ENCODE measurements at regions not wholly inside any gene's neighbourhood (a gene's known extent, or its start where the extent isn't known, plus 50 kb on each side); places are given as distances from the start of the nearest gene placed in this dataset.
A peak's percentile ranks its signal among the peaks of the same experiment; 100 is the strongest.

DNA sequence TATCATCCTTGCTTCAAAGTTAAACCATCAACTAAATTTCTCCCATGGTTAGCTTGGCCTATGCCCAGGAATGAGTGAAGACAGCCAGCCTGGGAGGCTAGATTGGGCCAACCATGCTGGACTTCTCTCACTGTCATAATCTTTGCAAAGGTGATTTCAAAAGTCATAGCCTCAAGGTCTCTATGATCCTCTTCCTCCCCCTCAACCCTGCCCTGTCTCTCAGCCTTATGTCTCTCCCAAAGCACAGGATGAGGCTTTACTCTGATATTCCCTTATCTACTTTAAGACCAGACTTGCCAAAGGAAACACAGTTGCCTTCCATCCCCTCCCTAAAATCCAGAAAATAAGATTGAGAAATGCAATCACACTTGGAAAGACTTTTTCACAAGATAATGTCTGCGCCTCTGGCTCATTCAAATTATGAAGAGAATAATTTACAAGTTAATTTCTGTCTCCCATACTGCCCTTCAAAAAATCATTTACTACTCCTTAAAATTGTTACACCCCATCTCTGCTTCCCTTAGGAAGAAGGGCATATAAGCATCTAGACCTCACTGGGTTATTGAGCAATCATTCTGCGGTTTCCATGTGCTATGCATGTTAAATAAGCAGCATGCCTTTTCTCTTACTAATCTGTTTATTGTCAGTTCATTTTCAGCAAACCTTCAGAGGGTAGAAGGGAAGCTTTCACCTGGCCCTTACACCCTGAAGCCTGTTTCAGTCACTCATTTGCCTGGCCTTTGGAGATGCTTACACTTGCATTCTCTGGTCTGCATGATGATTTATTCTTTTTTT, 113.8 kb upstream of the ANKRD55 start:
- peak; percentile 95 for DNase-seq (ENCODE audit: low spot score)

DNA sequence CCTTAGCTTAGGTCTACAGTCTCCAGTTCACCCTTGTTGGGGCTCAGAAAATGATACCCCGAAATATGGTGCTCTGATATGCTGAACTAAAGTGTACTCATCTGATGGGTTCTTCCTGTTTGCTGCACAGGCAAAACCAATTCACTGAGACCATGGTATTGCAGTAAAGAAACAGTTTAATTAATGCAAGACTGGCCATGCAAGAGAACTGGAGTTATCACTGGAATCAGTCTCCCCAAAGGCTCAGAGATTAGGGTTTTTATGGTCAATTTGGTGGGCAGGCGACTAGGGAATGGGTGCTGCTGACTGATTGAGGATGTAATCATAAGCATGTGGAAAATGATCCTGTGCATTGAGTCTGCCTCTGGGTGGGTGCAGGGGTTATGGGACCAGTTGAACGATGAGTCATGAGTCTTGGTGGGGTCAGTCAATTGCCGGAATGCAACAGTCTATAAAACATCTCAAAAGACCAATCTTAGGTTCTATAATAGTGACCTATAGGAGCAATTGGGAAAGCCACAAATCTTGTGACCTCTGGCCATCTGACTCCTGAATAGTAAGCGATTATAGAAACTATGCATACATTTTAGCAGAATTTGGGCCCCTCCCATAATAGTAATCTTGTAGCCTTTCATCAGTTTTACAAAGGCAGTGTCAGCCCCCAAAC, 113.0 kb upstream of the ANKRD55 start:
- no peak for DNase-seq (ENCODE audit: low spot score)

DNA sequence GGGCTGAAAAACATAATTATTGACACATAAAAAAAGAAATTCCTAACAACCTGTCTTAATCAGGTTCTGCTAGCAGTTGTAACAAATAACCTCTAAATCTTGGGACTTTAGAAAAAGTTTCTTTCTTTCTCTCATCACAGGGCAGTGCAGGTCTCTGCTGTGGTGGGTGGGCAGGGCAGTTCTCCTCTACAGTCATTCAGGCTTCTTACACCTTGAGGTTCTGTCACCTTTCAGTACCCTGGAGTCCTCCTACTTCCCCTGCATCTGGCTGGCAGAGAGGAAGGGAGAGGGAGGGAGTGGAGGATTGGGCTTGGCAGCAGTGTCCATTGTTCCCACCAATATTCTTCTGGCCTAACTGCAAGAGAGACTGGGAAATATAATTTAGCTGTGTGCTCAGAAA, 112.2 kb upstream of the ANKRD55 start:
- no peak for DNase-seq (ENCODE audit: low spot score)

DNA sequence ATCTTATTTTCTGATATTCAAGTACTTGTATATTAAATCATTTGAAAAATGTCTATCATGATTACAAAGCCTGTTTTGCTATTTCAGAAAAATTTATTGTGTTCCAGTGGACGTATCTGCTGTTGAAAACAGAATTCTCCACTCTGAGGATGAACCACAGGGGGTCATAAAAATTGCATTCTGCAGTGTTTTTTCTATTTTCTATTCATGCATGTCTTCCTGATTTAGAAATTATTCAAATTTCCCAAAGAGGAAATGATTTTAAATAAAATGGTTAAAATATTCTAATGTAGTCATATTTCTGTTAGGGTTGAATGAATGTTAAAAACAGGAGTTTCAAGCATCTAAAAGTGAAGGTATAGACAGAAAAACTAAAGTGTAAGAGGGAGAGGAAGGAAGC, 111.5 kb upstream of the ANKRD55 start:
- DNase-seq (ENCODE audit: low spot score) = no peak

DNA sequence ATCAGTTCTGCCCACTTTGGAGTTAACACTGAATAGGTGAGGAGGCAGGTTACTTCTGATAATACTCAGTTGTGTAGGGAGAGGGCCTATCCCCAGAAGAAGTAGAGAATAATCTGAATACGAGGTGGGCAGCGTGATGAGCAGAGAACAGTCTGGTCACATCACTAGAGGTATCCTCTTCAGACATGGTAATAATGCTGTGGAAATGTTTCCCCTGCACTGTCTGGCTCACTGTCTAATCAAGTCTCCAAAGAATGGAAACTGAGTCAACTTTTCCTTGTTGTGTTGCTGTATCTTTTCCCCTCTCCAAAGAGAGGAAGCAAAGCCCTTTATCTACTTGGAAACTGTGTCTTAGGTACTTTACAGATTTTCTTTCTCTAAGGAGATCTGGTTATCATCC, 110.9 kb upstream of the ANKRD55 start:
- DNase-seq (ENCODE audit: low spot score) = no peak

DNA sequence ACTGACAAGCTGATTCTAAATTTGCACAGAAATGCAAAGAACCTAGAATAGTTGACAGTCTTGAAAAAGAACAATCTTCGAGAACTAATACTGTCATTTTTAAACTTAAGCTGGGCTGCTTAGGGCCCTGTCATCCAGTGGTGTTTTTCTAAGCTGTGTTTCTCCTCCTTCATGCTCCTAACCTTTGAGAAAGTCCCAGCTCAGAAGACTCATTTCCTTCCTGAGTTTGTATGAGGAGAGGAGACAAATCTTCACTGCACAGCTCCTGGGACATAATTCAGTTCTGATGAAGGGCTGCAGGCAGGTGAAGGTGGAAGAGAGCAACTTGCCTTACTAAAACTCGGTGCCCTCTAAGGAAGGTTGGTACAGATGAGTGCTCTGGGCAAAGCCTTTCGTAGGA, 109.5 kb upstream of the ANKRD55 start:
- DNase-seq (ENCODE audit: low spot score) = no peak

DNA sequence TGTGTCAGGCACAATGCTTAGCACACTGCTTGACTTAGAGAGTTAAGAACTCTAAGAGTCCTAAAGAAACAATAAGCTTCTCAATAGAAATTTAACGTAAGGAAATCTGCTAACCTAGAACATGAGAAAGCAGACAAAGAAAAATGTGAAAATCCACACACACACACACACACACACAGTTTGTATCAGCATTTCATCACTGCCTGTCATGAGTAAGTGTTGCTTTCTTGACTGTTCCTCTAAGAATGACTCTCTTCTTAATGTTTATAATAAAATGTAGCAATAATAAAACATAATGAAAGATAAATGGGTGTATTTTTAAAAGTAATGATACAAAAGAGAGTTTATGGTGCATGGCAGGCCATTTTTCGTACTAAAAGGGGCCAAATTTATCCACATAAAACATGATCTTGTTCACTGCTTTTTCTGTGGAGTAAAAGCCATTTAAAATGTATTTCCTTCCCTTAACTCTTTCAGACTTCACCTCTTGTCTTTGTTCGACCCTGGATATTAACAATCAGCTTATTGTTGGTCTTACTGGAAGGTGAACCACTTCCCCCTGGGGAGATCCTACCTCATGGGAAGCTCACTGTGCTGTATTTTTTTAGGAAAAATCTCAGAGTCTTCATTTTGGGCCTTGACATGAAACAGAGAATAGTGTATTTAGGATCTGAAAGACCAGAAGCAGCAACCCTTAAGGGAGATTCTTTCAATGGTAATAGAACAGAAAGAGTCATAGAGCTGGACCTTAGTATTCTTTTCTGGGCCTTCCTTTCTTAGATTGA, 107.3 kb upstream of the ANKRD55 start:
- DNase-seq (ENCODE audit: low spot score) = no peak

DNA sequence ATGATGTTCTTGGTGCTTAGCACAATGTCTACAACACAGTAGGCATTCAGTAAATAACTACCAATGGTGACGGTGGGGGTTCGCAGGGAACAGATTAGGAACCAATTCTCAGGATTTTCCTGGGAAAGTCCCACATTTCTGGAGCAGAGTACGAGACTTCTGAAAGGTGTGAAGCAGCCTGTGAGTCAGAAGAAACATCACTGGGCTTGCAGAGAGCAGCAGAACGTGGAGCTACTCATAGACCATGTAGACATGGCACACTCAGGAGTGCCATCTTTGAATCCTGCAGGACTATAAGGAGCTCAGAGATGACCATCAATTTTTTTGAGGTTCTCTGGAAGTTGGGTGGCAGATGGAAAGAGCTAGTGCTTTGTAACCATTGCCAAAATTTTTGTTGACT, 106.6 kb upstream of the ANKRD55 start:
- DNase-seq (ENCODE audit: low spot score) = peak; percentile 69

DNA sequence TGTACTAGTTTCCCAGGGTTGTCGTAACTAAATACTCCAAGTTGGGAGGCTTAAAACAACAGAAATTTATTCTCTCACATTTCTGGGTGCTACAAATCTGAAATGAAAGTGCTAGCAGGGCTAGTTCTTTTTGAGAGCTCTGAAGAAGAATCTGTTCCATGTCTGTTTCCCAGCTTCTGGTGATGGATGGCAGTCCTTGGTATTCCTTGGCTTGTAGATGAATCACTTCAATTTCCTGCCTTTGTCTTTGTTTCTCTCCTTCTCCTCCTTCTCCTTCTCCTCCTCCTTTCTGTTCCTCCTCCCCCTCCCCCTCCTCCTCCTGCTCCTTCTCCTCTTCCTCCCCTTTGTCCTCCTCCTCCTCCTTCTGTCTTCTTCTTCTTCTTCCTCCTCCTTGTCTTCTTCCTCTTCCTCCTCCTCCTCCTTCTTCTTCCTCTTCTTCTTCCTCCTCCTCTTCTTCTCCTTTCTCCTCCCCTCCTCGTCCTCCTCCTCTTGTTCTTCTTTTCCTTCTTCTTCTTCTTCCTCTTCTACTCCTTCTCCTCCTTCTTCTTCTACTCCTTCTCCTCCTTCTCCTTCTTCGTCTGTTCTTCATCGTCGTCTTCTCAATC, 104.7 kb upstream of the ANKRD55 start:
- DNase-seq (ENCODE audit: low spot score) = no peak

DNA sequence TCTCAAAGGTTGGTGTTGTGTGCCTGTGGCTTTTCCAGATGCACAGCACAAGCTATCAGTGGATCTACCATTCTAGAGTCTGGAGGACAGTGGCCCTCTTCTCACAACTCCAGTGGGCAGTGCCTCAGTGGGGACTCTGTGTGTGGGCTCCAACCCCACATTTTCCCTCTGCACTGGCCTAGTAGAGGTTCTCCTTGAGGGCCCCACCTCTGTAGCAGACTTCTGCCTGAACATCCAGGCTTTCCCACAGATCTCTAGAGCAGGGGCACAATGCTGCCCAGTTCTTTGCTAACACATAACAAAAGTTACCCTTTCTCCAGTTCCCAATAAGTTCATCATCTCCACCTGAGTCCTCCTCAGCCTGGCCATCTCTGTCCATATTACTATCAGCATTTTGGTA, 102.1 kb upstream of the ANKRD55 start:
- no peak for DNase-seq (ENCODE audit: low spot score)

DNA sequence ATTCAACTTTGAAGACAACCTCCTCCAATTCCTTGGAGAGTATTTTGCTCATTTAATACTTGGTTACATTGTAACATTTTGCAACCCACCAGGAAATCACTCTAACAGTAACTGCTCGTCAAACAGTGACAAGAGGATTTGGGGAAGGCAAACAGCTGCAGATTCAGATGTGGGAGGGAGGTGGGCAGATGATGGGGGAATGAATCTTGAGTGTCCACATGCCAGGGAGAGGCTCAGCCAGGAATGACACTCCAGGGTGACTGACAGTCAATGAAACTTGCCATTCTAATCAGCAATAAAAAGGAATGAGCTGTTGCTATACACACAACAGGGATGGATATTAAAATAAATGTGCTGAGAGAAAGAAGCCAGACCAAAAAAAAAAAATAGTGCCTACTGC, 97.7 kb upstream of the ANKRD55 start:
- DNase-seq (ENCODE audit: low spot score) = no peak

DNA sequence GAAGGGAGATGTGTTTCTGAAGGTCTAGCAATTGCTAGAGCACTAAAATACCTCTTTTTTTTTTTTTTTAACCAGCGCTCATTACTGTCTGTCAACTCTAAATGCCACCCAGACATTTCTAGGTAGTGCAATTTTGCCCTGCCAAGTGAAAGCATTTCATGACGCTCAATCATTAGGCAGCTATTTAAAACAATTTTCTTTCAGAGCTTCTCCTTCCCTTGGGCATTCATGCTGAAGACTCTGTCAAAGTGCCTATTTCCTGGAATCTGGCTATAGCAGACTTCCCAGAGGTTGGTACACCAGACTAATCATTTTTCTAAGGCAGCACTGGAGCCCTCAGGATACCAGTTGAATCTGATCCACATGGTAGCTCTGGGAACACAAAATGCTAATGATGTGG, 97.0 kb upstream of the ANKRD55 start:
- DNase-seq (ENCODE audit: low spot score) = peak; percentile 52

DNA sequence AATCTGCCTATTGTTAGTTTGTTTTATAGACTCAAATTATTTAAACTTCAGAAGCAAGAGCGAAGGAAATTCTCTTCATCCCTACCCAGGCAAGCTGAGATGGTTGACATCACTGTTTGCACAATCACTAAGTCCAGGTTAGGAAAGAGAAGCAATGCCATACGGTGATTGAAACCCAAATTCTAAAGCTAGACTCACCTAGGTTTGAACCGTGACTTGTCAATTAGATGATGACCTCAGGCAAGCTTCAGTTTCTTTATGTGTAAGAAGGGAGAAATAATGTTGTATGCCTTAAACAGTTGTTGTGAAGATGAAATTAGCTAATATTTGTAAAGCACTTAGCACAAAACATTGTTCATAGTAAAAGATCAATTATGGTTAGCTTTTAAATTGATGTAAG, 96.5 kb upstream of the ANKRD55 start:
- DNase-seq (ENCODE audit: low spot score) = no peak

DNA sequence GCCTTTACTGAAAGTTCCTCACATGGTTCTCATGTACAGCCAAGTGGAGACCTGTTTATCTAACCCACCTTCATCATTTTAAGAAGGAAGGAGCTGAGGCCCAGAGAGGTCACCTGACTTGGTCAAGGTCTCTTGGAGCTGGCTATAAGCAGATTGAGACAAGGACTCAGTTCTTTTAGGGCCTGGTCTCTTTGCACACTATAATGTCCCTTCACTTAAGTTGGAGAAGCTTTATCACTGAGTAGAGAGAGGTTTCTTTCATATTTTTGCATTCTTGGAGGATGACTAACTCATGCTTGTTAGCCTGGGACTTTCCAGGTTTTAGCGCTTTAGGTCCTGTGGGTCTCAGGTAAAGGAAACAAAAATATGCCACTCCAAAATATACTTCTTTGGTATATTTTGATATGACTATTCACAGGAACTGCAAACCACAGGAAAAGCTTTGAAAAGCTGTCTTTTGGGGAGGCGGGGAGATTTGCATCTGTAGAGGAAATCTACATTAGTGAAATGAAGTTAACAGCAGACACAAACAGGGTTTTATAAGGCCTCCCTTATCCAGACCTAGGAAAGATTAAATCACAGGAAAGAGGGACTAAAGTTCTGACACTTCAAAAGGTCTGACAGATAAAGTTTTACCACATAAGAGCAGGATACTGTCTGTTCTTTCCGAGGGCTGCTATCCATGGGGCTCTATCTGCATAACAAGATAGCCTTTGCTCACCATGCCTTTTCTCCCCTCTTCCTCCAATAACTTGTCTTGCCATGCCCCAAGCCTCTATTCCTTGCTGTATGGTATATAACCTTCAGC, 95.8 kb upstream of the ANKRD55 start:
- DNase-seq (ENCODE audit: low spot score) = peak; percentile 87

DNA sequence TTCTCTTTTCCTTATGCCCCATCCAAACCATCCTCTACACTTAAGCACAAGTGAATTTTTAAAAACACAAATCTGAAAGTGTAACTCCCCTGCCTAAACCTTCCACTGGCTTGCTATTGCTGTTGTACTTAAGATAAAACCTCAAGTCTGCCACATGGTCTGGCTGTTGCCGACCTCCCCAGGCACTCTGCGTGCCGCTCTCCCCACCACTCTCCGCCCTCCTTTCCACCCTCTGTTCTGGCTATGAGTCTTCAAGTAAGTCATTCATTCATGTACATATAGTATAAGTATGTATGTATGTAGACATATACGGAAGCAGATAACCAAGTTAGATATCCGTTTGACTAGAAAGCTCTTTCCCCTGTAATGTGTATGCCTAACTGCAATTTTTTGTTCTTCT, 94.7 kb upstream of the ANKRD55 start:
- no peak for DNase-seq (ENCODE audit: low spot score)

DNA sequence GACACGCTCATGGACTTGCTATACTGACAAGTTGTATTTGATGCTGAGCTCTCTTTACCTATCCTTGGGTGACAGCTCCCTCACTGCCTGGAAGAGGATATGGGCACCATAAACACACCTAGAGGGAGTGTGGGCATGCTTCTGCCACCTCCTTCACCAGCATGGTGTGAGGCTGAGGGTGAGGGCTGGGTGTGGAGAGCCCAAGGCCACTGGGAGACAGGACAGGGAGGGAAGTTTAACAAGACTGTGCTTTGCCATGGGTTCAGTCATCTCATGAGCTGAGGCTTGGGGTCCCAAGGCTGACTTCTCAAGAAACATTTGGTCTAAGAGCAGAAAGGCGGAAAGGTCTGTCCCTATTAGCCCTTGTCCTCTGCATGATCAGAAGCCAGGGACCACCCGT, 93.6 kb upstream of the ANKRD55 start:
- no peak for DNase-seq (ENCODE audit: low spot score)

DNA sequence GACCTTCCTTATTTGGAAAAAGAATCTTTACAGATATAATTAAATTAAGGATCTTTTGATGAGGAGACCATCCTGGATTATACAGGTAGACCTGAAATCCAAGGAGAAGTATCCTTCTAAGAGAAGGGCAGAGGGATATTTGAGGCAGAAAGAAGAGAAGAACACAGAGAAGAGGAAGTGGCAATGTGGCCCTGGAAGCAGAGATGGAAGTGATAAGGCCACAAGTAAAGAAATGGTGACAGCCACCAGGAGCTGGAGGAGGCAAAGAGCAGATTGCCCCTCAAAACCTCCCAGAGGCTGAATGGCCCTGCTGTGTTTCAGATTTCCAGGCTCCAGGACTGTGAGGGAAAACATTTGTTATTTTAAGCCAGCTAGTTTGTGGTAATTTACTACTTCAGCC, 93.0 kb upstream of the ANKRD55 start:
- DNase-seq (ENCODE audit: low spot score) = no peak

DNA sequence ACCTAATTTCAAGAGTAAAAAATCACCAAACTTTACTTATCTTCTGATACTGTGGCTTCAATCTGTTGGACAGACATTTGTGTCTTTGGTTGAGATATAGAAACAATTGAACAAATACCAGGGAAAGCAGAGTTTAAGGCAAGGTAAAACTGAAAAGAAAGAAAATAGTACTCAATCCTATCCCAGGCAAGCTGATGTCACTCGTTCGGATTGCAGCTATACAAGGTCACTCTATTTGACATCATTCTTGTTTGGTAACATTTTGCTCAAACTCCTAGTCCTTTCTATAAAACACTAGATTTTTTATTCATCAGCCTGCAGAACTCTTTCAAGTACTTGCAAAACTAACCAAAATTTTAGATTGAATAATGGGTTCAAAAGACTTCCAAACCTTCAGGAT, 91.9 kb upstream of the ANKRD55 start:
- DNase-seq (ENCODE audit: low spot score) = no peak

DNA sequence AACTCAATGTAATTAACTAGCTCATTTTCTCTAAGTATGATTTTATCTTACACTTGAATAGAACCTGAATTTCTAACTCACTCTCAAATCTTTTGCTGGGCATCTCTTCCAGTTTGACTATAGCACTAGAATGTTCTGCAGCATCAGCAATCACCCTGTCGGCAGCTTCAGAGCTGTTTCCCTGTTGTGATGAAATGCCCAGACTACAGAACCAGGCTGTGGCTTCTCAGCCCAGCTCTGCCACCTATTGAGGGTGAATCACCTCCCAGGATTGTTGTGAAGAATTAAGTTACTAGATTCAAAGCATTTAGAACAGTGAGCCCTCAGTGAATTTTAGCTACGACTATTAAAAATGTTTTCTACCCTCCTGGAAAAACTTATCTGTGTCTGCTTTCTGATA, 90.4 kb upstream of the ANKRD55 start:
- DNase-seq (ENCODE audit: low spot score) = peak; percentile 89

DNA sequence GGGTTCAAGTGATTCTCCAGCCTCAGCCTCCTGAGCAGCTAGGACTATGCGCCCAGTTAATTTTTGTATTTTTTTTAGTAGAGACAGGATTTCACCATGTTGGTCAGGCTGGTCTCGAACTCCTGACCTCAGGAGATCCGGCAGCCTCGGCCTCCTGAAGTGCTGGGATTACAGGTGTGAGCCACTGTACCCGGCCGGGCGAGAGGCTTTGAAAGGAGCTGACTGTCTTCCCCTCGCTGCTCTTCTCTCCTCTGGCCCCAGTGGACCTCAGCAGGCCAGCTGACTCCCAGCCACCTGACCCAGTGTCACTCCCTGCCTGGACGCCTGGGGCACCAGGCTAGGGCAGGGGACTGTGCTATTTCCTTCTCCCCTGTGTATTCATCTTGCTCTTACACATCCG, 89.5 kb upstream of the ANKRD55 start:
- DNase-seq (ENCODE audit: low spot score) = no peak

DNA sequence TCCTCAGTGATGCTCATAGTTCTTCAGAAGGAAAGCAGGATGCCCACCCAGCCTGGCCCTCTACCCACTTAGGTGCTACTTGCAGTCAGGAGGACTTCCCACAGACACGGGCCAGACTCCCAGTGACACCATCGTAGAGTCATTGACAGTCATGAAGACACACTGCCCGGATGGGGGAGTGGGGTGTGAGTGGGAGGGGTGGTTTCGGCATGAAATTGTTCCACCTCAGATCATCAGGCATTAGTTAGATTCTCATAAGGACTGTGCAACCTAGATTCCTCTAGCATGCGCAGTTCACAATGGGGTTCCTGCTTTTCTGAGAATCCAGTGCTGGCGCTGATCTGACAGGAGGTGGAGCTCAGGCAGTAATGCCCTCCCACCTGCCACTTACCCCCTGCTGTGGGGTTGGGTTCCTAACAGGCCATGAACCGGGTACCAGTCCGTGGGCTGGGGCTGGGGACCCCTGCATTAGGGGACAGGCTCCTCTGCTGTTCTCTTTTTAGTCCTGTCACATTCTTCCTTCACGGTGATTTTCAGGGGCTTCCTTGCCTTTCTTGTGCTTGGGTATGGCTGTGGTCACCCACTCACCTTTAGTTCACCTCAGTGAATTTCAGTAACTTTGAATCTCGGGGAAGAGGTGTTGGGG, 88.2 kb upstream of the ANKRD55 start:
- no peak for DNase-seq (ENCODE audit: low spot score)

Measured in kidney tubule cell (primary cell).